GM21528 (cell line): ENCODE measurements at regions not wholly inside any gene's neighbourhood (a gene's known extent, or its start where the extent isn't known, plus 50 kb on each side); places are given as distances from the start of the nearest gene placed in this dataset.
"Not testable (repeated sequence)": the region's sequence is repeated elsewhere in the genome, so short reads cannot be mapped to it uniquely, and the experiment has no call there.

Experiments used
- ATAC-seq: cut with Tn5 transposase; IDR thresholded peaks from one replicate; pipeline ENCODE4 v1.9.1; 2021; ENCODE audit warnings: mild to moderate bottlenecking, moderate library complexity; ENCODE audit not compliant: unreplicated experiment, low FRiP score

GRCh38 chr1:55913565-55913964, 665.8 kb downstream of the PLPP3 start:
- no peak for ATAC-seq

GRCh38 chr1:55912438-55912837, 666.9 kb downstream of the PLPP3 start:
- ATAC-seq: no peak

- ATAC-seq: no peak
These were observed 674.8 kb downstream of the PLPP3 start for GRCh38 chr1:55904541-55904940.

DNA sequence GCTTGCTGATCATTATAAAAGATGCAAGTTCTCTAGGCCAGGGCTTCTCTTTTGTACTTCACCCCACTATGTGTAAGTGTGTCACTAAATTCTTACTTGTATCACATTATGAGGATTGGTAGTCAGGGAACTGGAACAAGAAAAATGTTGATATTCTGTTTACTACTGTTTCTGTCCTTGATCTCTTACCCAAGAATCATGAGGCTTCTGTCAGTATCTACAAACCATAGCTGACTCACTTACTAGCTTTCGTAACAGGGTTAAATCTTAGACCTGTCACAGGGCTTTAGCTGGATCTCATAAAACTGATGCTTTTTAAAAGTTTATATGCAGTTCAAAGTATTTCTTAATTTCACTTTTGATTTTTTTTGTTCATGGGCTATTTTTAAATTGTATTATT, 681.2 kb downstream of the PLPP3 start:
- ATAC-seq: no peak

GRCh38 chr1:55896210-55896609, 681.0 kb upstream of the USP24 start:
- ATAC-seq: no peak

DNA sequence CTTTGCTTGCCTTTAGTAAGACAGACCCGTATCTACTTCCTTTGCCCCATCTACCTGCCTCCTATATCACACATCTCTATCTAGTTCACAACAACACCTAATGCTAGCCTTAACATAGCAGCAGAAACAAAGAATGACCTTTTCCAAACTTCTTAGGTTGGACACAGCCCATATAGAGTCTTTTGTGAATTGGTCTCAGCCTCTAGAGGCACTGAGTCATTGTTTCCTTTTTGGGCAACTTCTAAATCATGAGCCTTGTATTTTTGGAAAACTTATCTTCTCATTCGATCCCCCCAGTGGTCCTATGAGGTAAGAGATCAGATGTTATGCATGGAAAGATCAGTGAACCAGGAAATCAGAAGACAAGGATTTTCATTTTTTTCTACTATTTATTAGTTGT, 679.4 kb upstream of the USP24 start:
- no peak for ATAC-seq

DNA sequence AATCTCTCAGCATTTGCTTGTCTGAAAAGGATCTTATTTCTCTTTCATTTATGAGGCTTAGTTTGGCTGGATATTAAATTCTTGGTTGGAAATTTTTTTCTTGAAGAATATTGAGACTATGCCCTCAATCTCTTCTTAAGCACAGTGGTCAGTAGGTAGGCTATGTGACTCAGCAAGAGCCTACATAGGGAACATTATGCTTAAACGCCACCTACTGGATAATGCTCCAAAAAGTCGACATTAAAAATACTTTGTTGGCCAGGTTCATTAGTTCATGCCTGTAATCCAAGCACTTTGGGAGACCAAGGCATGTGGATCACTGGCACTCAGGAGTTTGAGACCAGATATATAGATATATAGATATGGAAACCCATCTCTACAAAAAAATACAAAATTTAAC, 678.0 kb upstream of the USP24 start:
- no peak for ATAC-seq

DNA sequence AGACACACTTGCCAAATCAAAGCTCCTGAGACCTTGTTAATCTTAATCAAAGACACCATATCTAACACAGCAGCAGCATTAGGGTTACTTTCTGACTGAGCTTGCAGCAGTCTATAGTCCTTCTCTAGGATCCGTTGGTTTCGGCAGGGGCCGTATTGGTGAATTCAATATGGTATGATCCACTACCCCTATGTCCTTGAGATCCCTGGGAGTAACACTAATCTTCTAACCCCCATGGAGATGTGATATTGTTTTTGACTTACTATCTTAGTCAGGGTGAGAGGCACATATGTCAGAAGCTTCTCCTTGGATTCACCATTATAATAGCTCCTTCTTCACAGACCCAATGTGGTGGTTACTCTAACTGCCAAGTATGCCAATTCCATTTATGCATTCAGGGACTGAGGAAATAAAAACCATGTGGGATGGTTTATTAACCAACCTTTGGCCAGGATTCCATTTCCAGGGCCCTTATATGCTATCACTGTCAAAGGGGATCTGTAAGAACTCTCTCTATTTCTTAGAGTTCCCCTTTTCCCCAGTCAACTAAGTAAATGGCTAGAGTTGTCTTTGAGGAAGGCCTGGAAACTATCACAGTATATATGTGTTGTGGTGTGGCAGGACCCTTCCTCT, 673.6 kb upstream of the USP24 start:
- no peak for ATAC-seq

GRCh38 chr1:55886856-55887712, 671.9 kb upstream of the USP24 start:
- no peak for ATAC-seq

DNA sequence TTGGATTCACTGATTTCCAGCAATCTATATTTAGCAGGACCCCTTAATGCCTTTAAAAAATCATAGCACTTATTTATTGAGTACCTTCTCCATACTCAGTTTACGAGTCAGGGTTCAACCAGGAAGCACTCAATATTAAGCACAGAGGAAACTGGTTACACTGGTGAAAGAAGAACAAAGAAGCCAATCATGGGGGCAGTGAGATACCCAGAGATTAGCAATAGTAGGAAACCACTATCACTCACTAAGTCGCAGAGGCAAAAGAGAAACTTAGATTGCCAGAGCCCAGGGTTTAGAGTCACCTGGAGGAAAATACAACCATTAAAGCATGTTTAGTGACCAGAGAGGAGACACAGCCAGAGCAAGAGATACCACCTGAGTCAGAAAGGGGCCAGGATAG, 670.5 kb upstream of the USP24 start:
- ATAC-seq: no peak

- ATAC-seq: no peak
These were observed 667.8 kb upstream of the USP24 start for GRCh38 chr1:55882931-55883330.

DNA sequence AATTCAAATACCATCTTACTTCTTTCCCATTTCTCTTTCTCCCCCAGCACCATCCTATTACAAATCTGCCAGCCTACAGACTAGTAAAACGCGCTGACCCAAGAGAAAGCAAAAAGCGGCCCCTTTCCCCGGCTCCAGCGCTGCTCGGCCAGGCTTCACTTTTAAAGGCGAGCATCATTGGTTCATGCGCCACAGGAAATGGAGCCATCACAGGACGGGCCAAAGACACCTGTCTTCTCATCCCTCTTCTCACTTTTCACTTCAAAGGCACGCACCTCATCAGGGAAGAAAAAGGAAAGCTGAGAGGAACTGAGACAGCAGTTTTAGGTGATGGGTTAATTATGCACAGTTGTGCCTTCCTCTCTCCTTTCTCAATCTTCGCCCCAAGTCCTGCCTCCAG, 664.2 kb upstream of the USP24 start:
- no peak for ATAC-seq

- no peak for ATAC-seq
These were observed 662.5 kb upstream of the USP24 start for GRCh38 chr1:55877437-55878232.

- ATAC-seq: no peak
These were observed 661.3 kb upstream of the USP24 start for GRCh38 chr1:55876276-55877060.

DNA sequence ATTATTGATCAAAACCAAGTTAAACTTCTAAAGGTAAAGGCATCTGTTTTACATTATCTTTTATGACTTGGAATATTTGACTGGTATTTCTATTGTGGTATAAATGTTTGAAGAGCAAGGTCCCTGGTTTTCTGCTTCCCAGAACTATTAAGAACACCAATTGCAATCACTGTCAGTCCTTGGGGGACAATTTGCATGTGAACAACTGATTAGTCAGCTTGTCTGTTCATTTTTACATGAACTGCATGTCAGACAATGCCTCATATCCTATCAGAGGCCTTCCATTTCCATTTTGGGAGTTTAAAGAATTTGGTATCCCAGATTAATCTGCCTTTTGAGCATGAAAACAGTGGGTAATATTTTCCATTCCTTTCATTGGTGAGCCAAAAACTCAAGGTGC, 654.9 kb upstream of the USP24 start:
- ATAC-seq: no peak

DNA sequence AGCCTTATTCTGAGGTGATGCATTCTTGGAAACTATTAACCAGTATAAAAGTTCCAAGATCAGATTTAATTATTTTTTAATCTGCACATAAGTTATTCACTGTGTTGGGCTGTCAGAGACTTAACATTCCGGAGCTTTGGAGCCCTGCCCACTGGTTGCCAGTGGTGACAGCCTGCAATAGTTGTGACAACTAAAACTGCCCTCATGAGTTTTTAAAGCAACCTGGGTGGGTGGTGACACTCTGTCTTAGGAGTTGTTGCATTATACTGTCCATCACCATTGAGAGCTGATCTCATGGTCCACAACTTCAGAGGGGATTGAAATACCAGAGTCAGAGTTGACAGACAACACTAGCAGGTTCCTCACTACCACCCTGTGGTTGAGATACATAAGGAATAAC, 653.9 kb upstream of the USP24 start:
- no peak for ATAC-seq

- no peak for ATAC-seq
These were observed 652.9 kb upstream of the USP24 start for GRCh38 chr1:55868026-55868425.

DNA sequence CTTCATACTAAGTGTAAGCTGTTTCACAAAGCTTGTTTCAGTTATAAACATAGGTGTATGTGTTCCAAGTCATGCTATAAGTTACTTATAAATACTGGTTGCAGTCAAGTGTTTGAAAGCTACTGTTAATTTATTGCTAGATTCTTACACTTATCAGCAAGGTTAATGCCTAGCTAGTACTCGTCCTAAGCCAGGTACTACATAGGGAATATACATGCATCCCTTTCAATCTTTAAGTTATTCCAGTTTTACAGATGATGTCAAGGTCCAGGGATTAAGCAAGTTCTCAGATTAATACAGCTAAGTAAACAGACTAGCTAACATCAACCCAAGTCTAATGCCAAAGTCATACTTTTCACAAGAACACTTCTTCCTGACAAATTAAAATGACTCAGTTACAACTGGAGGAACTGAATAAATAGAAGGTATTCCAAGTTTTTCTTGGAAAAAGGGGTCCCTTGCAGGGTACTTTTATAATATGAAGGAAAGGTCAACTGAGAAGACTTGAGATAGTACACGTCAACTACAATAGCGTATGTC, 652.2 kb upstream of the USP24 start:
- ATAC-seq: no peak

GRCh38 chr1:55865778-55866177, 650.6 kb upstream of the USP24 start:
- ATAC-seq: not testable (repeated sequence)

DNA sequence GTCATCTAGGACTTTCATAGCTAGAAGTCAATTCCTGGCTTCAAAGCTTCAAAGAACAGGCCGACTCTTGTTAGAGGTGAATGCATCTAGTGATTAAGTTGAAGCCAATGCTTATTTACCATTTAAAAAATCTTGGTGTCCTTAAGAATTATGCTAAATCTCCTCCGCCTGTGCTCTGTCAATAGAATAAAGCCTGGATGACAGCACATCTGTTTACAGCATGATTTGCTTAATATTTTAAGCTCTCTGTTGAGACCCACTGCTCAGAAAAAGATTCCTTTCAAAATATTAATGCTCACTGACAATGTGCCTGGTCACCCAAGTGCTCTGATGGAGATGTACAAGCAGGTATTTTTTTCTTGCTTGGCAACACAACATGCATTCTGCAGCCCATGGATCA, 649.1 kb upstream of the USP24 start:
- ATAC-seq: no peak
